Right lobe of liver (tissue), 6 donors: ENCODE measurements at regions not wholly inside any gene's neighbourhood (a gene's known extent, or its start where the extent isn't known, plus 50 kb on each side); places are given as distances from the start of the nearest gene placed in this dataset.
A peak's percentile ranks its signal among the peaks of the same experiment; 100 is the strongest.

ENCODE experiments used
- ATAC-seq, 4 donors: fragments of 200-7000 bp; cut with Tn5 transposase; one replicate each; pipeline ENCODE4 v1.9.1; 2020; ENCODE audit warnings: mild to moderate bottlenecking in 4 of 4, moderate library complexity in 4 of 4
- DNase-seq, 3 donors: peaks; one replicate each; pipeline ENCODE4 v3.0.0-alpha.2; 2020
- H3K27ac ChIP-seq, 3 donors: fragments of 200-600 bp; one replicate each; pipeline ENCODE4 v1.8.0; 2022
- H3K27me3 ChIP-seq, 2 donors: fragments of 200-600 bp; one replicate each; pipeline ENCODE4 v1.8.0; 2022
- H3K36me3 ChIP-seq, 4 donors: fragments of 200-600 bp; sonication (generic) in 1 of 4; one replicate each; pipeline versions ENCODE4 v1.5.1 to v1.8.0; 2017 to 2022; ENCODE audit warnings: control low read depth in 1 of 4
- H3K4me1 ChIP-seq, 4 donors: fragments of 200-600 bp; sonication (generic) in 1 of 4; one replicate each; pipeline versions ENCODE4 v1.5.1 to v1.8.0; 2017 to 2022; ENCODE audit warnings: control low read depth in 1 of 4
- H3K4me3 ChIP-seq, 3 donors: fragments of 200-600 bp; one replicate each; pipeline ENCODE4 v1.8.0; 2022
- H3K9me3 ChIP-seq, 4 donors: fragments of 200-600 bp; sonication (generic) in 1 of 4; one replicate each; pipeline versions ENCODE4 v1.5.1 to v1.8.0; 2017 to 2022; ENCODE audit warnings: control low read depth in 1 of 4
- CTCF ChIP-seq, 4 donors: fragments of 200-600 bp in 3 of 4; fragments of 450-650 bp in 1 of 4; IDR thresholded peaks; one replicate each; pipeline versions ENCODE4 v1.5.1 to v1.8.0; 2016 to 2022; ENCODE audit warnings: antibody characterized with exemption in 4 of 4, mild to moderate bottlenecking in 2 of 4
- POLR2A ChIP-seq: fragments of 450-650 bp; IDR thresholded peaks from one replicate; pipeline ENCODE4 v1.6.1; 2017; ENCODE audit warnings: antibody characterized with exemption, mild to moderate bottlenecking
- WGBS: methylation state at CpG from one replicate; pipeline ENCODE4 v1.1.6; 2018; ENCODE audit warnings: low coverage, low lambda C conversion rate; ENCODE audit not compliant: insufficient coverage; ENCODE audit errors: missing lambda C conversion rate; 5-methylcytosine and 5-hydroxymethylcytosine counted together
- intact Hi-C, 2 donors: fragments of 100-400 bp; cut with DNase I; formaldehyde crosslinking; loops; one replicate each; pipeline versions ENCODE4 v1.11.2 to v1.14.1; 2022
- donor health status: DM: no; HTN: yes; CAD: no.
- donor health status: DM: no; HTN: no; CAD: no.
- donor health status: DM: no; HTN: no; CAD: no.
- donor health status: DM: no; HTN: yes; CAD: no.
- donor health status: DM: no; HTN: yes; CAD: no.

GRCh38 chr20:56157530-56158203 lies 90.9 kb upstream of the MC3R start:
- Histone ChIP-seq H3K4me1 (peaks cover 0 to 23% (median 0%) of the 10 kb centered on the region in 4 donors), H3K27ac (no peak overlapping the region), H3K36me3 (no peaks in the 10 kb centered on the region), H3K9me3 (no peaks in the 10 kb centered on the region), H3K4me3 (no peak overlapping the region), H3K27me3 (no peaks in the 10 kb centered on the region)
- DNase-seq, result no peak
- no peak for ATAC-seq
- intact Hi-C loops, result no loop called here
- TF ChIP-seq CTCF (IDR thresholded peaks at IDR 0.05), result no peak
- no peak for TF ChIP-seq POLR2A
- WGBS, result 80% methylated on average over 11 of the region's 12 CpGs

GRCh38 chr20:56158489-56158888 lies 90.0 kb upstream of the MC3R start:
- 78% methylated on average over 1 of the region's 1 CpG for WGBS
- H3K4me1 ChIP-seq, result peaks cover 0 to 23% (median 0%) of the 10 kb centered on the region in 4 donors
- H3K27ac ChIP-seq, result no peak overlapping the region
- H3K36me3 ChIP-seq, result no peaks in the 10 kb centered on the region
- ATAC-seq (no peak), DNase-seq (no peak)
- intact Hi-C loops, result no loop called here
- no peaks in the 10 kb centered on the region for H3K27me3 ChIP-seq
- H3K4me3 ChIP-seq, result no peak overlapping the region
- no peak for TF ChIP-seq CTCF (IDR thresholded peaks at IDR 0.05)
- TF ChIP-seq POLR2A, result no peak
- H3K9me3 ChIP-seq, result no peaks in the 10 kb centered on the region

GRCh38 chr20:56160956-56161355 lies 87.6 kb upstream of the MC3R start:
- no peak overlapping the region for H3K27ac ChIP-seq
- peaks cover 0 to 23% (median 0%) of the 10 kb centered on the region in 4 donors for H3K4me1 ChIP-seq
- intact Hi-C loops, result no loop called here
- no peak for TF ChIP-seq POLR2A
- TF ChIP-seq CTCF (IDR thresholded peaks at IDR 0.05), result no peak
- H3K4me3 ChIP-seq, result no peak overlapping the region
- H3K27me3 ChIP-seq, result no peaks in the 10 kb centered on the region
- ATAC-seq, result peak in 2 of 4 donors; percentile 44 to 92
- peak in 1 of 3 donors; percentile 55 for DNase-seq
- WGBS, result 36% methylated on average over 5 of the region's 6 CpGs
- no peaks in the 10 kb centered on the region for H3K36me3 ChIP-seq
- no peaks in the 10 kb centered on the region for H3K9me3 ChIP-seq

DNA sequence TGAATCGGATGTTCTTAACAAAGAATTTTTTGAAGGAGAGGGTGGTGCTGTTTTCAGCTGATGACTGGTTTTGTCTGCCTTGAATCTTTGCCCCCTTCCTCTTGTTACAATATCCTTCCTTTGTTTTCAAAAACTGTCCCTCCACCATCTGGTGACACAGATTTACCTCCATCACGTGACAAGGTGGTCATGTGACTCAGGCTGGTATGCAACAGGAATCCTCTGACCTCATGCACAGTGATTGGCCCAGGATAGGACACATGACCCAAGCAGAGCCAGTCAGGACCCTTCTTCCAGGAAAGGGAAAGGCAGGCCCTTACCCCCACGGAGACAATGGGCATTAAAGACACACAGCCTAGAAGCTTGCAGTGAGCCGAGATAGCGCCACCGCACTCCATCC lies 84.7 kb upstream of the MC3R start:
- Histone ChIP-seq H3K27me3 (no peaks in the 10 kb centered on the region), H3K36me3 (no peaks in the 10 kb centered on the region), H3K4me3 (no peak overlapping the region), H3K4me1 (peaks cover 0 to 13% (median 0%) of the 10 kb centered on the region in 4 donors), H3K27ac (no peak overlapping the region), H3K9me3 (no peaks in the 10 kb centered on the region)
- DNase-seq (no peak), ATAC-seq (no peak)
- TF ChIP-seq POLR2A, result no peak
- TF ChIP-seq CTCF (IDR thresholded peaks at IDR 0.05), result no peak
- WGBS, result 0% methylated on average over 1 of the region's 6 CpGs
- intact Hi-C loops, result no loop called here
